Tibial nerve (tissue), 4 donors: ENCODE measurements at regions not wholly inside any gene's neighbourhood (a gene's known extent, or its start where the extent isn't known, plus 50 kb on each side); places are given as distances from the start of the nearest gene placed in this dataset.

Source experiments
- DNase-seq, 2 donors: peaks; one replicate each; pipeline ENCODE4 v3.0.0-alpha.2; 2019; ENCODE audit warnings: low spot score in 2 of 2
- H3K27ac ChIP-seq, 4 donors: fragments of 200-600 bp; sonication (generic) in 3 of 4; one replicate each; pipeline ENCODE4 v1.5.1; 2017 to 2019; ENCODE audit warnings: mild to moderate bottlenecking in 1 of 4
- H3K27me3 ChIP-seq, 2 donors: fragments of 200-600 bp; sonication (generic) in 1 of 2; one replicate each; pipeline versions ENCODE4 v1.5.1 to v1.6.0; 2017 to 2019
- H3K36me3 ChIP-seq, 3 donors: fragments of 200-600 bp; sonication (generic); one replicate each; pipeline ENCODE4 v1.5.1; 2018 to 2019
- H3K4me1 ChIP-seq, 4 donors: fragments of 200-600 bp; sonication (generic) in 3 of 4; one replicate each; pipeline ENCODE4 v1.5.1; 2017 to 2019
- H3K4me3 ChIP-seq, 4 donors: fragments of 200-600 bp; sonication (generic) in 3 of 4; one replicate each; pipeline ENCODE4 v1.5.1; 2017 to 2019; ENCODE audit warnings: mild to moderate bottlenecking in 1 of 4, moderate library complexity in 1 of 4
- H3K9me3 ChIP-seq, 4 donors: fragments of 200-600 bp; sonication (generic) in 3 of 4; one replicate each; pipeline ENCODE4 v1.5.1; 2017 to 2019
- CTCF ChIP-seq, 5 experiments: fragments of 200-600 bp in 3 of 5; fragments of 450-650 bp in 2 of 5; sonication (generic) in 3 of 5; IDR thresholded peaks; one replicate each; pipeline ENCODE4 v1.5.1; 2016 to 2019; ENCODE audit warnings: antibody characterized with exemption in 5 of 5, mild to moderate bottlenecking in 3 of 5, moderate library complexity in 2 of 5
- EP300 ChIP-seq, 2 donors: sonication (generic); formaldehyde crosslinking; IDR thresholded peaks; one replicate each; pipeline ENCODE4 v1.6.1; 2017; ENCODE audit warnings: antibody characterized with exemption in 2 of 2, mild to moderate bottlenecking in 1 of 2
- POLR2A ChIP-seq, 2 donors: fragments of 450-650 bp; IDR thresholded peaks; one replicate each; pipeline ENCODE4 v1.6.1; 2017; ENCODE audit warnings: antibody characterized with exemption in 2 of 2, mild to moderate bottlenecking in 2 of 2, moderate library complexity in 2 of 2
- WGBS, 2 donors: methylation state at CpG; one replicate each; pipeline ENCODE4 v1.1.5; 2018; 5-methylcytosine and 5-hydroxymethylcytosine counted together

GRCh38 chr21:25341981-25342380 is 265.3 kb downstream of the MRPL39 start:
- no peak overlapping the region for H3K4me3 ChIP-seq
- DNase-seq: no peak
- H3K27me3 ChIP-seq: no peaks in the 10 kb centered on the region
- WGBS, 2 donors: 88 to 92% methylated on average over 6 of the region's 6 CpGs
- no peaks in the 10 kb centered on the region for H3K4me1 ChIP-seq
- TF ChIP-seq EP300 (IDR thresholded peaks at IDR 0.05): no peak
- TF ChIP-seq CTCF (IDR thresholded peaks at IDR 0.05): no peak
- no peak for TF ChIP-seq POLR2A (IDR thresholded peaks at IDR 0.05)
- H3K27ac ChIP-seq: no peak overlapping the region
- no peaks in the 10 kb centered on the region for H3K36me3 ChIP-seq
- H3K9me3 ChIP-seq: peaks cover 0 to under 1% (median 0%) of the 10 kb centered on the region in 4 donors

GRCh38 chr21:25338415-25338814 is 268.9 kb downstream of the MRPL39 start:
- Histone ChIP-seq H3K27me3 (no peaks in the 10 kb centered on the region), H3K9me3 (no peaks in the 10 kb centered on the region), H3K27ac (no peak overlapping the region), H3K36me3 (no peaks in the 10 kb centered on the region), H3K4me1 (no peaks in the 10 kb centered on the region), H3K4me3 (no peak overlapping the region)
- 88 to 92% methylated on average over 5 of the region's 5 CpGs for WGBS, 2 donors
- DNase-seq: no peak
- TF ChIP-seq POLR2A (IDR thresholded peaks at IDR 0.05): no peak
- no peak for TF ChIP-seq EP300 (IDR thresholded peaks at IDR 0.05)
- no peak for TF ChIP-seq CTCF (IDR thresholded peaks at IDR 0.05)

GRCh38 chr21:25334046-25334730 is 273.1 kb downstream of the MRPL39 start:
- H3K4me1 ChIP-seq: no peaks in the 10 kb centered on the region
- no peaks in the 10 kb centered on the region for H3K27me3 ChIP-seq
- no peak for TF ChIP-seq POLR2A (IDR thresholded peaks at IDR 0.05)
- no peak for TF ChIP-seq EP300 (IDR thresholded peaks at IDR 0.05)
- TF ChIP-seq CTCF (IDR thresholded peaks at IDR 0.05): no peak
- WGBS, 2 donors: 91 to 95% methylated on average over 6 of the region's 6 CpGs
- no peaks in the 10 kb centered on the region for H3K9me3 ChIP-seq
- no peak for DNase-seq
- H3K36me3 ChIP-seq: no peaks in the 10 kb centered on the region
- H3K27ac ChIP-seq: no peak overlapping the region
- H3K4me3 ChIP-seq: no peak overlapping the region

- 94 to 96% methylated on average over 1 of the region's 1 CpG for WGBS, 2 donors
- Histone ChIP-seq H3K4me3 (no peak overlapping the region), H3K27me3 (no peaks in the 10 kb centered on the region), H3K4me1 (no peaks in the 10 kb centered on the region), H3K9me3 (no peaks in the 10 kb centered on the region), H3K36me3 (no peaks in the 10 kb centered on the region), H3K27ac (no peak overlapping the region)
- TF ChIP-seq POLR2A (IDR thresholded peaks at IDR 0.05) (no peak), EP300 (IDR thresholded peaks at IDR 0.05) (no peak), CTCF (IDR thresholded peaks at IDR 0.05) (no peak)
- no peak for DNase-seq
Measured at GRCh38 chr21:25331286-25331685, 276.0 kb downstream of the MRPL39 start.

GRCh38 chr21:25330266-25330665 is 277.0 kb downstream of the MRPL39 start:
- Histone ChIP-seq H3K9me3 (no peaks in the 10 kb centered on the region), H3K4me1 (no peaks in the 10 kb centered on the region), H3K27ac (no peak overlapping the region), H3K4me3 (no peak overlapping the region), H3K36me3 (no peaks in the 10 kb centered on the region), H3K27me3 (no peaks in the 10 kb centered on the region)
- no peak for DNase-seq
- WGBS, 2 donors: 75 to 76% methylated on average over 2 of the region's 2 CpGs
- no peak for TF ChIP-seq CTCF (IDR thresholded peaks at IDR 0.05)
- no peak for TF ChIP-seq EP300 (IDR thresholded peaks at IDR 0.05)
- no peak for TF ChIP-seq POLR2A (IDR thresholded peaks at IDR 0.05)
